HFFc6 (cell line): ENCODE measurements at regions not wholly inside any gene's neighbourhood (a gene's known extent, or its start where the extent isn't known, plus 50 kb on each side); places are given as distances from the start of the nearest gene placed in this dataset.

Source experiments
- DNase-seq: peaks from one replicate; pipeline ENCODE4 v3.0.0-alpha.2; 2018
- H3K27ac Mint-ChIP-seq: 2 replicates; pipeline ENCODE4 v1.8.0; 2020; ENCODE audit warnings: mild to moderate bottlenecking, mixed read lengths
- H3K27me3 Mint-ChIP-seq: 2 replicates; pipeline ENCODE4 v1.8.0; 2021; ENCODE audit warnings: mild to moderate bottlenecking, moderate library complexity, mixed read lengths; ENCODE audit not compliant: insufficient read depth
- H3K36me3 Mint-ChIP-seq: 2 replicates; pipeline ENCODE4 v1.8.0; 2021; ENCODE audit warnings: low read depth, mixed read lengths
- H3K4me1 Mint-ChIP-seq: 2 replicates; pipeline ENCODE4 v1.8.0; 2020; ENCODE audit warnings: low read depth, mixed read lengths
- H3K4me3 Mint-ChIP-seq: 2 replicates; pipeline ENCODE4 v1.8.0; 2020; ENCODE audit warnings: mild to moderate bottlenecking, moderate library complexity, mixed read lengths
- H3K9me3 Mint-ChIP-seq: 2 replicates; pipeline ENCODE4 v1.8.0; 2020; ENCODE audit warnings: mild to moderate bottlenecking, mixed read lengths
- TF ChIP-seq, protein P1 (sequence below): fragments of 200-600 bp; sonication (generic); IDR thresholded peaks from 2 replicates; pipeline ENCODE4 v1.5.0; 2021; ENCODE audit warnings: antibody characterized with exemption, mild to moderate bottlenecking

DNA sequence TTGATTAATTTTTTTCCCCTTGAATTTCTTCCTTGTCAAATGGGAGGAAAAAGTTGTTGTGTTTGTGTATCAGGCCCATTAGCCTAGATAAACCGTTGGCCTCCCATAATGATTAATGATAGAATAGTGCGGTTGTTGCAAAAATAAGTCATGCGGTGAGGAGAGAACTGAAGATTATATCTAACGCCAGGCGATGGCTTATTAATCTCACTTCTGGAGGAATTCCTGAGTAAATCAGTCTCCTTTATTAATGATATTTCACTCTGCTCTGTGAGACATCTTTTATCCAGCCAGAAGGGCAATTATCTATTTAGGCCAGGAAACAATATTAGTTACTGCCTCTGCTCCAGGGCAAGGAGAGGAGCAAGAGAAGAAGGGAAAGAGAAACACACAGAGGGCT is 107.3 kb downstream of the IRX5 start:
- no peak overlapping the region for H3K27ac Mint-ChIP-seq
- TF ChIP-seq, protein P1, sequence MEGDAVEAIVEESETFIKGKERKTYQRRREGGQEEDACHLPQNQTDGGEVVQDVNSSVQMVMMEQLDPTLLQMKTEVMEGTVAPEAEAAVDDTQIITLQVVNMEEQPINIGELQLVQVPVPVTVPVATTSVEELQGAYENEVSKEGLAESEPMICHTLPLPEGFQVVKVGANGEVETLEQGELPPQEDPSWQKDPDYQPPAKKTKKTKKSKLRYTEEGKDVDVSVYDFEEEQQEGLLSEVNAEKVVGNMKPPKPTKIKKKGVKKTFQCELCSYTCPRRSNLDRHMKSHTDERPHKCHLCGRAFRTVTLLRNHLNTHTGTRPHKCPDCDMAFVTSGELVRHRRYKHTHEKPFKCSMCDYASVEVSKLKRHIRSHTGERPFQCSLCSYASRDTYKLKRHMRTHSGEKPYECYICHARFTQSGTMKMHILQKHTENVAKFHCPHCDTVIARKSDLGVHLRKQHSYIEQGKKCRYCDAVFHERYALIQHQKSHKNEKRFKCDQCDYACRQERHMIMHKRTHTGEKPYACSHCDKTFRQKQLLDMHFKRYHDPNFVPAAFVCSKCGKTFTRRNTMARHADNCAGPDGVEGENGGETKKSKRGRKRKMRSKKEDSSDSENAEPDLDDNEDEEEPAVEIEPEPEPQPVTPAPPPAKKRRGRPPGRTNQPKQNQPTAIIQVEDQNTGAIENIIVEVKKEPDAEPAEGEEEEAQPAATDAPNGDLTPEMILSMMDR: no peak
- DNase-seq: no peak
- H3K4me1 Mint-ChIP-seq: no peaks in the 10 kb centered on the region
- no peaks in the 10 kb centered on the region for H3K36me3 Mint-ChIP-seq
- no peaks in the 10 kb centered on the region for H3K9me3 Mint-ChIP-seq
- no peak overlapping the region for H3K4me3 Mint-ChIP-seq
- H3K27me3 Mint-ChIP-seq: peaks cover 4% of the 10 kb centered on the region

DNA sequence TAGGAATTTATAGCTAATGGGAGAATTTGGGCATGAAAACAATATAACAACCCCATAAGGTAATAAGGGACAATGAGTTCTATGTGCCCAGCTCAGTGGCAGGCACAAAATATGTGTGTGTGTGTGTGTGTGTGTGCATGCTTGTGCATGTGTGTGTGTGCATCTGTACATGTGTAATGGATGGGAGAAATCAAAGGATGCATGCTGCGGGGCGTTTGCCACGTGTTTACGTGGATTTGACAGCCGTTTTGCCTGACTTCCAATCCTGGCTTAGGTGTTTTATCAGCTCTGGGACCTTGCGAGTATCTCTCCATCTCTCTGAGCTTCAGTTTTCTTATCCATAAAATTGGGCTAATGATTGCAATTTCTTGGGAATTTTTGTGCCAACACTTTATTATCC is 108.4 kb downstream of the IRX5 start:
- Mint-ChIP-seq H3K4me1 (no peaks in the 10 kb centered on the region), H3K27ac (no peak overlapping the region), H3K36me3 (no peaks in the 10 kb centered on the region), H3K27me3 (peaks cover 4% of the 10 kb centered on the region), H3K9me3 (no peaks in the 10 kb centered on the region), H3K4me3 (no peak overlapping the region)
- TF ChIP-seq, protein P1: no peak
- no peak for DNase-seq

DNA sequence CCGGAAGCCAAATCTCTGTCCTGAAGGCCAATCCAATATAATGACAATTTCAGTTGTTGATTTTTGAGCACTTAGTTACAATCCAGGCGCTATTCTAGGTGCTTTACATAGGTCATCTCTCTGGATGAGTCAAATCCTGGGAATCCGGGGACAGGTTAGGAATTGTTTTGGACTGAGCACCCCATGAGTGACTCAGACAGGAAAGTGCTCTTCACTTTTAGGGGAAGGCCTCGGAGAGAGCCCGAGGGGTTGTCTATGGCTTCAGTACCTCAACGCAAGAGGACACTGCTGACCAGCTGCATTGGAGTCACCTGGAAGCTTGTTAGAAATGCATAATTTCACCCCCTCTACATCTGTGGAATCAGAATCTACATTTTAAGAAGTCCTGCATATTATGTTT is 108.8 kb downstream of the IRX5 start:
- no peaks in the 10 kb centered on the region for H3K36me3 Mint-ChIP-seq
- no peaks in the 10 kb centered on the region for H3K9me3 Mint-ChIP-seq
- peaks cover 4% of the 10 kb centered on the region for H3K27me3 Mint-ChIP-seq
- no peak for DNase-seq
- no peak overlapping the region for H3K27ac Mint-ChIP-seq
- TF ChIP-seq, protein P1: no peak
- H3K4me3 Mint-ChIP-seq: no peak overlapping the region
- H3K4me1 Mint-ChIP-seq: no peaks in the 10 kb centered on the region

DNA sequence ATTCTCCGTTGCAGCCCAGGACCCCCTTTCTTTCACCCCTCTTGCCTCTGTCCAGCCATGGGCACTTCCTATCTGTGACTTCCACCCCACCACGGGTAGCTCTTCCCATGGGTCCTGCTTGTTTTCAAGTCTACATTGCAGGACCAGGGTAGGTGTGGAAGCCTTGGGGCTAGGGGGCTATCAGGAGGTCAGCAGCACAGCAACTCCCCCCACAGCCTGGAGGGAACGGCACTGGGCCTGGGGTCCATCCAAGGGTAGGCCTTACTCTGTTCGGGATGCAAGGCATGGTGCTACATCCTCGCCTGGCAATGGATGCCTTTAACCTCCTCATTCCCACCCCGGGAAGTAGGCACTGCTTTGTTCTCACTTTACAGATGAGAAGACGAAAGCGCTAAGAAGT is 109.3 kb downstream of the IRX5 start:
- DNase-seq: no peak
- Mint-ChIP-seq H3K27ac (no peak overlapping the region), H3K36me3 (no peaks in the 10 kb centered on the region), H3K27me3 (peaks cover 4% of the 10 kb centered on the region), H3K4me3 (no peak overlapping the region), H3K4me1 (no peaks in the 10 kb centered on the region), H3K9me3 (no peaks in the 10 kb centered on the region)
- TF ChIP-seq, protein P1: no peak

DNA sequence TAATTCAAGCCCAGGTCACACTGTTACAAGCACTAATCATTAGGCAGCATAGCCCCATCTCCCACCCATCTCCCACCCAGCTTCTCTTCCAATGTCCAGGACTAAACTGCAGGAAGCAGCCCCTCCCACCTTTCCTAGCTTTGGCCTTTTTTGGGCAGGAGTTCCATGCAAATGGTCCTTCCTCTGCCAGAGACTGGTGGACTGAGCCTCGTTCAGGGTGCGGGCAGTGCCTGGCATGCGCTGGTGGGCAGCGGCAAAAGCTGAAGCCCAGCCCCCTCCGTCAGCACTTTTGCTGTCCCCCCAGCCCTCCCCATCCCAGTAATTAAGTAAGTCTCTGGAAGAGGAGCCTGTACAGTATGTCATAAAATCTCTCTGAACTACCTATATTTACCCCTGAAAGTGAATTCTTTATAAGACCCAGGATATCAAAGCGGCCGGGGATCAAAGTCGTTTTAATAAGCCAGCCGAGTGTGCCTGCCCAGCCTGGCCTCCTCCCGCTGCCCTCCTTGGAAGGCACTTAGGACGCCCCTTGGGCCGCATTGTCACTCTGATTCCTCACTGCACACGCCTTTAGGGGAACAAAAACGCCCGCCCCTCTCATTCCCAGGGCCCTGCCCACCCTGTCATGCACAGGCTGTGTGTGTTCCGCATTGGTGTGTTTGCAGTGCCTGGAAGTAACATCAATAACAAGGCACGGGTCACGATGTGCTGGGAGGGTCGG is 109.9 kb downstream of the IRX5 start:
- Mint-ChIP-seq H3K4me3 (no peak overlapping the region), H3K4me1 (no peaks in the 10 kb centered on the region), H3K27ac (no peak overlapping the region), H3K27me3 (no peaks in the 10 kb centered on the region; the same call in none of the 2 replicates), H3K9me3 (no peaks in the 10 kb centered on the region), H3K36me3 (no peaks in the 10 kb centered on the region)
- no peak for DNase-seq
- TF ChIP-seq, protein P1: no peak
